HepG2 (cell line): ENCODE measurements at regions not wholly inside any gene's neighbourhood (a gene's known extent, or its start where the extent isn't known, plus 50 kb on each side); places are given as distances from the start of the nearest gene placed in this dataset.

Source experiments
- ATAC-seq: fragments of 200-7000 bp; cut with Tn5 transposase; 3 replicates; pipeline ENCODE4 v1.9.1; 2020; ENCODE audit warnings: mild to moderate bottlenecking, moderate library complexity
- BruUV-seq: library from RNA; stranded (reverse); fragments of 400-500 nt; replicated peaks from 2 replicates; lab custom pipeline; 2021; lab: Mats Ljungman, UMichigan
- CTCF ChIA-PET: fragments of 300-600 bp; formaldehyde crosslinking; extraction: SDS; loops from one replicate; lab custom pipeline; 2021; ENCODE audit warnings: low total read pairs, inconsistent platforms, low intra/inter-chr PET ratio; lab: Yijun Ruan, JAX
- POLR2A ChIA-PET: fragments of 350-600 bp; sonication (Branson Sonifier 250); formaldehyde crosslinking; loops from one replicate; lab custom pipeline; 2020; ENCODE audit warnings: antibody characterized with exemption, inconsistent platforms; lab: Yijun Ruan, JAX
- DNase-seq: peaks from one replicate; pipeline ENCODE4 v3.0.0-alpha.2; 2015; ENCODE audit warnings: low spot score
- FAIRE-seq: peaks from 3 replicates; lab custom pipeline; 2011; peaks lifted over from hg19 to GRCh38; lab: Jason Lieb, UNC
- H2AFZ ChIP-seq: one replicate; pipeline ENCODE4 v1.6.1; 2011; ENCODE audit warnings: low read length, inconsistent platforms
- H3K27ac ChIP-seq: fragments of 300-600 bp; 3 replicates; pipeline ENCODE4 v1.8.0; 2011; ENCODE audit warnings: mixed run types, mild to moderate bottlenecking, mixed read lengths, low read length, inconsistent platforms; ENCODE audit not compliant: insufficient read depth; ENCODE audit errors: extremely low read length
- H3K27me3 ChIP-seq, 2 experiments: fragments of 200-600 bp in 1 of 2; 2 replicates in 1 of 2; 3 replicates in 1 of 2; pipeline versions ENCODE4 v1.6.0 to v1.8.0; 2011; ENCODE audit warnings: low read length in 2 of 2, mild to moderate bottlenecking in 2 of 2, moderate library complexity in 2 of 2, inconsistent platforms in 1 of 2; ENCODE audit not compliant: insufficient read depth in 2 of 2, control insufficient read depth in 1 of 2
- H3K36me3 ChIP-seq, 2 experiments: fragments of 200-600 bp in 1 of 2; replicated peaks in 1 of 2; 2 replicates in 1 of 2; 3 replicates in 1 of 2; pipeline versions ENCODE4 v1.5.1 to v1.8.0; 2011; ENCODE audit warnings: low read length in 2 of 2, inconsistent platforms in 1 of 2; ENCODE audit not compliant: insufficient read depth in 2 of 2, control insufficient read depth in 1 of 2
- H3K4me1 ChIP-seq: 2 replicates; pipeline ENCODE4 v1.5.1; 2012; ENCODE audit warnings: low read length, inconsistent platforms; ENCODE audit not compliant: insufficient read depth
- H3K4me2 ChIP-seq: 2 replicates; pipeline ENCODE4 v1.6.0; 2011; ENCODE audit warnings: low read depth, low read length, inconsistent platforms
- H3K4me3 ChIP-seq, 3 experiments: fragments of 200-600 bp in 1 of 3; sonication (generic), shearing (Covaris generic) in 1 of 3; replicated peaks in 1 of 3; 2 replicates each; pipeline ENCODE4 v1.5.1; 2011 to 2016; ENCODE audit warnings: low read length in 3 of 3, inconsistent platforms in 2 of 3, low read depth in 2 of 3, mild to moderate bottlenecking in 2 of 3, control low read depth in 1 of 3, mixed read lengths in 1 of 3; ENCODE audit not compliant: insufficient read depth in 1 of 3
- H3K79me2 ChIP-seq: one replicate; pipeline ENCODE4 v1.6.1; 2011; ENCODE audit warnings: low read length, inconsistent platforms; ENCODE audit not compliant: insufficient read depth
- H3K9ac ChIP-seq: 2 replicates; pipeline ENCODE4 v1.6.0; 2011; ENCODE audit warnings: mild to moderate bottlenecking, low read depth, low read length, inconsistent platforms; ENCODE audit not compliant: insufficient read depth
- H3K9me3 ChIP-seq: 2 replicates; pipeline ENCODE4 v1.5.1; 2012; ENCODE audit warnings: mild to moderate bottlenecking, low read length
- H4K20me1 ChIP-seq: 2 replicates; pipeline ENCODE4 v1.6.0; 2011; ENCODE audit warnings: inconsistent platforms, mild to moderate bottlenecking, low read length, moderate library complexity; ENCODE audit not compliant: insufficient read depth
- GZF1 ChIP-seq: sonication (generic); formaldehyde crosslinking; IDR thresholded peaks from 2 replicates; pipeline ENCODE4 v1.5.1; 2020; ENCODE audit warnings: mild to moderate bottlenecking, missing genetic modification reagents
- IRX3 ChIP-seq: sonication (generic); formaldehyde crosslinking; IDR thresholded peaks from 2 replicates; pipeline ENCODE4 v1.8.1; 2023; ENCODE audit warnings: mild to moderate bottlenecking, low read depth, missing genetic modification reagents, borderline replicate concordance
- NR2C2 ChIP-seq: sonication (generic); formaldehyde crosslinking; IDR thresholded peaks from 2 replicates; pipeline ENCODE4 v1.4.0; 2020; ENCODE audit warnings: missing genetic modification reagents, mild to moderate bottlenecking, moderate library complexity, borderline replicate concordance
- NR2F1 ChIP-seq, 2 experiments: fragments of 450-650 bp in 1 of 2; formaldehyde crosslinking in 1 of 2; IDR thresholded peaks; 2 replicates each; pipeline versions ENCODE4 v1.5.0 to v1.6.1; 2016 to 2020; ENCODE audit warnings: mild to moderate bottlenecking in 1 of 2, missing compliant biosample characterization in 1 of 2, missing genetic modification reagents in 1 of 2, moderate library complexity in 1 of 2
- REPIN1 ChIP-seq: sonication (generic); formaldehyde crosslinking; IDR thresholded peaks from 2 replicates; pipeline ENCODE4 v1.8.0; 2022; ENCODE audit warnings: missing genetic modification reagents, low read depth, mild to moderate bottlenecking, borderline replicate concordance
- SIX4 ChIP-seq: sonication (generic); formaldehyde crosslinking; IDR thresholded peaks from 2 replicates; pipeline ENCODE4 v1.4.0; 2020; ENCODE audit warnings: missing genetic modification reagents
- SRSF1 ChIP-seq: fragments of 200-400 bp; formaldehyde crosslinking; optimal IDR thresholded peaks from 2 replicates; pipeline ENCODE3; 2017; ENCODE audit warnings: mild to moderate bottlenecking, low read depth, low read length, moderate library complexity
- WGBS: methylation state at CpG from one replicate; pipeline ENCODE4 v1.1.6; 2017; ENCODE audit warnings: low lambda C conversion rate; 5-methylcytosine and 5-hydroxymethylcytosine counted together
- in situ Hi-C: cut with HindIII; loops from 2 replicates; pipeline ENCODE4 v1.10.0; 2017; ENCODE audit warnings: low pct_unique_long_range_greater_than_20kb; ENCODE audit not compliant: extremely low pct_ligation_motif_present
- intact Hi-C: fragments of 100-400 bp; cut with micrococcal nuclease; formaldehyde crosslinking; loops from one replicate; pipeline ENCODE4 v1.10.0; 2022; ENCODE audit not compliant: unreplicated experiment
- TF ChIP-seq, protein P1 (sequence below): sonication (generic); formaldehyde crosslinking; IDR thresholded peaks from 2 replicates; pipeline ENCODE4 v1.8.0; 2022; ENCODE audit warnings: low read depth, missing genetic modification reagents

- TF ChIP-seq, protein P1, sequence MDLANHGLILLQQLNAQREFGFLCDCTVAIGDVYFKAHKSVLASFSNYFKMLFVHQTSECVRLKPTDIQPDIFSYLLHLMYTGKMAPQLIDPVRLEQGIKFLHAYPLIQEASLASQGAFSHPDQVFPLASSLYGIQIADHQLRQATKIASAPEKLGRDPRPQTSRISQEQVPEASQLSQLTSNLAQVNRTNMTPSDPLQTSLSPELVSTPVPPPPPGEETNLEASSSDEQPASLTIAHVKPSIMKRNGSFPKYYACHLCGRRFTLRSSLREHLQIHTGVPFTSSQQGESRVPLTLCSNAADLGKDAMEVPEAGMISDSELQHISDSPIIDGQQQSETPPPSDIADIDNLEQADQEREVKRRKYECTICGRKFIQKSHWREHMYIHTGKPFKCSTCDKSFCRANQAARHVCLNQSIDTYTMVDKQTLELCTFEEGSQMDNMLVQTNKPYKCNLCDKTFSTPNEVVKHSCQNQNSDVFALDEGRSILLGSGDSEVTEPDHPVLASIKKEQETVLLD (CRISPR knock-in tag), result no peak
- TF ChIP-seq NR2C2 (CRISPR knock-in tag) (no peak), IRX3 (CRISPR knock-in tag) (no peak), SRSF1 (no peak), REPIN1 (no peak), GZF1 (no peak)
- TF ChIP-seq, all 625 proteins: peak for 0
These were observed 191.4 kb downstream of the CENPW start (continued) for GRCh38 chr6:126531286-126531685.

DNA sequence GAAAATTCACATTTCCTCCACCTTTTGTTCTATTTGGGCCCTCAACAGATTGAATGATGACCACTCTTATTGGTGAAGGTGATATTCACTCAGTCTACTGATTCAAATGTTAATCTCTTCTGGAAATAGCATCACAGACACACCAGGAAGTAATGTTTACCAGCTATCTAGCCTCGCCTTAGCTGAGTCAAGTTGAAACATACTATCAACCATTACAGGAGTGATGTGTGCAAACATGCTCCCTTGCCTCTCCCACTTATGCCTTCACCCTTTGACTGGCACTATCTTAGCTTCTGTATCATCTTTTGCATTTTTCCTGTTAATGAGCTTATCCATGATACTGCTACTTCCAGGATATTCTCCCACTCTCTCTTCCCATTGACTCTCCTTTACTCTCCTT lies 191.9 kb downstream of the CENPW start:
- no TSS peak for BruUV-seq

More for the DNA sequence above, 191.9 kb downstream of the CENPW start:
- intact Hi-C loops, result no loop called here
- no peaks in the 10 kb centered on the region for H4K20me1 ChIP-seq
- no peaks in the 10 kb centered on the region for H3K79me2 ChIP-seq
- TF ChIP-seq NR2F1 (CRISPR knock-in tag; IDR thresholded peaks at IDR 0.05) (no peak), SIX4 (CRISPR knock-in tag) (no peak)
- H3K27ac ChIP-seq, result no peak overlapping the region
- H3K36me3 ChIP-seq, result no peaks in the 10 kb centered on the region
- WGBS, result 10% methylated on average over 1 of the region's 1 CpG
- CTCF ChIA-PET, result no interaction called here
- in situ Hi-C loops, result no loop called here
- FAIRE-seq (no peak), DNase-seq (no peak), ATAC-seq (no peak)
- no peak overlapping the region for H3K4me3 ChIP-seq
- POLR2A ChIA-PET, result no interaction called here
- no peak overlapping the region for H3K4me2 ChIP-seq
- H3K27me3 ChIP-seq, result no peaks in the 10 kb centered on the region
- no peak overlapping the region for H3K9ac ChIP-seq
- H3K4me1 ChIP-seq, result no peaks in the 10 kb centered on the region
- H3K9me3 ChIP-seq, result no peaks in the 10 kb centered on the region
- H2AFZ ChIP-seq, result no peak overlapping the region
